ENCODE measurements at regions not wholly inside any gene's neighbourhood (a gene's known extent, or its start where the extent isn't known, plus 50 kb on each side); places are given as distances from the start of the nearest gene placed in this dataset.

GRCh38 chr17:71379512-71379911 lies 741.3 kb upstream of the SOX9 start:
- POLR2A ChIA-PET (ENCODE audit: unreplicated experiment), result no interaction called here

More at GRCh38 chr17:71379512-71379911, 741.3 kb upstream of the SOX9 start:
- Histone ChIP-seq H3K36me3 (ENCODE audit: control insufficient read depth, insufficient read depth, low read length) (no peaks in the 10 kb centered on the region), H3K4me3 (ENCODE audit: insufficient read depth, low read depth, low read length) (no peak overlapping the region), H3K79me1 (ENCODE audit: low read depth in 1 of 2, low read length in 2 of 2) (no peaks in the 10 kb centered on the region), H2BK15ac (ENCODE audit: low read depth, low read length) (no peak overlapping the region), H3K23ac (ENCODE audit: low read depth, low read length) (no peak overlapping the region), H3K9ac (ENCODE audit: low read depth, low read length) (no peak overlapping the region), H3K27ac (ENCODE audit: insufficient read depth, low read length) (no peak overlapping the region), H3K14ac (replicated peaks; ENCODE audit: low read depth, low read length) (no peak overlapping the region), H2BK5ac (ENCODE audit: low read depth, low read length, poor library complexity, severe bottlenecking) (no peak overlapping the region), H3K56ac (ENCODE audit: extremely low read depth, insufficient read depth, low read length) (no peak overlapping the region), H2AFZ (replicated peaks; ENCODE audit: low read length, poor library complexity) (no peak overlapping the region), H4K20me1 (ENCODE audit: insufficient read depth, low read length) (no peaks in the 10 kb centered on the region), H3K4me1 (ENCODE audit: control insufficient read depth, insufficient read depth, low read length) (no peaks in the 10 kb centered on the region), H2BK120ac (ENCODE audit: low read depth, low read length) (no peak overlapping the region), H4K5ac (ENCODE audit: low read depth, low read length) (no peak overlapping the region), H3K4ac (ENCODE audit: low read depth, low read length) (no peak overlapping the region), H3K9me3 (ENCODE audit: control insufficient read depth, insufficient read depth, low read length) (no peaks in the 10 kb centered on the region), H3K9me1 (ENCODE audit: insufficient read depth, low read length) (no peaks in the 10 kb centered on the region), H4K91ac (ENCODE audit: insufficient read depth, low read depth, low read length) (no peak overlapping the region), H4K8ac (ENCODE audit: low read depth in 2 of 2, low read length in 2 of 2) (no peak overlapping the region), H2AK9ac (replicated peaks; ENCODE audit: low read depth, low read length, poor library complexity) (no peak overlapping the region), H3K27me3 (ENCODE audit: control insufficient read depth, insufficient read depth, low read length) (no peaks in the 10 kb centered on the region), H2BK20ac (ENCODE audit: low read depth, low read length) (no peak overlapping the region), H3K4me2 (ENCODE audit: low read depth, low read length) (no peak overlapping the region), H3K18ac (ENCODE audit: low read depth, low read length) (no peak overlapping the region), H2AK5ac (ENCODE audit: low read depth, low read length) (no peak overlapping the region)
- TF ChIP-seq BHLHE40 (IDR thresholded peaks at IDR 0.05; ENCODE audit: low read depth, low read length) (no peak), USF2 (IDR thresholded peaks at IDR 0.05; ENCODE audit: low read depth, low read length) (no peak), SMC3 (IDR thresholded peaks at IDR 0.05; ENCODE audit: low read depth, low read length) (no peak), MAZ (IDR thresholded peaks at IDR 0.05; ENCODE audit: borderline replicate concordance, low read depth, low read length) (no peak), CHD1 (IDR thresholded peaks at IDR 0.05; ENCODE audit: low read depth, low read length) (no peak), RAD21 (IDR thresholded peaks at IDR 0.05; ENCODE audit: low read length) (no peak), CEBPB (IDR thresholded peaks at IDR 0.05; ENCODE audit: low read depth, low read length) (no peak), POLR2A (IDR thresholded peaks at IDR 0.05; ENCODE audit: low read depth, low read length) (no peak), FOS (IDR thresholded peaks at IDR 0.05; ENCODE audit: low read depth, low read length) (no peak), RFX5 (IDR thresholded peaks at IDR 0.05; ENCODE audit: low read depth, low read length) (no peak), CTCF (conservative IDR thresholded peaks at IDR 0.05; ENCODE audit: low read depth, low read length) (no peak), NFE2L2 (IDR thresholded peaks at IDR 0.05; ENCODE audit: low read depth, low read length) (no peak), MXI1 (IDR thresholded peaks at IDR 0.05; ENCODE audit: borderline replicate concordance, low read depth, low read length) (no peak), RCOR1 (IDR thresholded peaks at IDR 0.05; ENCODE audit: insufficient replicate concordance, low read length) (no peak), ELK1 (IDR thresholded peaks at IDR 0.05; ENCODE audit: borderline replicate concordance, low read depth, low read length) (no peak), MAFK (IDR thresholded peaks at IDR 0.05; ENCODE audit: low read depth, low read length) (no peak)
- intact Hi-C loops (cut with micrococcal nuclease), result no loop called here
- CTCF ChIA-PET, result no interaction called here
- no peak for ATAC-seq (ENCODE audit: low read depth)
- dilution Hi-C loops (cut with HindIII; ENCODE audit: low sequenced_read_pairs, unreplicated experiment), result no loop called here
- no TSS peak for BruUV-seq (replicated peaks)
- DNase-seq, result no peak
- in situ Hi-C loops (cut with MboI; ENCODE audit: low sequenced_read_pairs), result no loop called here

Data from IMR-90 (cell line).